AG04449 (cell line): ENCODE measurements at regions not wholly inside any gene's neighbourhood (a gene's known extent, or its start where the extent isn't known, plus 50 kb on each side); places are given as distances from the start of the nearest gene placed in this dataset.

Experiments used
- CTCF ChIA-PET: fragments of 350-600 bp; formaldehyde crosslinking; extraction: SDS; loops from one replicate; lab custom pipeline; 2021; ENCODE audit warnings: antibody characterized with exemption; lab: Yijun Ruan, JAX
- POLR2A ChIA-PET: fragments of 400-600, 350-600 bp; formaldehyde crosslinking; extraction: SDS; loops from one replicate; lab custom pipeline; 2020; ENCODE audit warnings: antibody characterized with exemption, inconsistent platforms; lab: Yijun Ruan, JAX
- DNase-seq: peaks from one replicate; pipeline ENCODE4 v3.0.0-alpha.2; 2010; ENCODE audit warnings: low read depth, low spot score
- H3K4me3 ChIP-seq: 2 replicates; pipeline ENCODE4 v1.5.1; 2011; ENCODE audit warnings: low read depth, mild to moderate bottlenecking, control low read depth, low read length
- TF ChIP-seq, protein P1 (sequence below): IDR thresholded peaks from one replicate; pipeline ENCODE4 v1.5.1; 2011; ENCODE audit warnings: mild to moderate bottlenecking, moderate library complexity, low read length, control low read depth, inconsistent platforms; ENCODE audit not compliant: insufficient read depth; ENCODE audit errors: missing control alignments

DNA sequence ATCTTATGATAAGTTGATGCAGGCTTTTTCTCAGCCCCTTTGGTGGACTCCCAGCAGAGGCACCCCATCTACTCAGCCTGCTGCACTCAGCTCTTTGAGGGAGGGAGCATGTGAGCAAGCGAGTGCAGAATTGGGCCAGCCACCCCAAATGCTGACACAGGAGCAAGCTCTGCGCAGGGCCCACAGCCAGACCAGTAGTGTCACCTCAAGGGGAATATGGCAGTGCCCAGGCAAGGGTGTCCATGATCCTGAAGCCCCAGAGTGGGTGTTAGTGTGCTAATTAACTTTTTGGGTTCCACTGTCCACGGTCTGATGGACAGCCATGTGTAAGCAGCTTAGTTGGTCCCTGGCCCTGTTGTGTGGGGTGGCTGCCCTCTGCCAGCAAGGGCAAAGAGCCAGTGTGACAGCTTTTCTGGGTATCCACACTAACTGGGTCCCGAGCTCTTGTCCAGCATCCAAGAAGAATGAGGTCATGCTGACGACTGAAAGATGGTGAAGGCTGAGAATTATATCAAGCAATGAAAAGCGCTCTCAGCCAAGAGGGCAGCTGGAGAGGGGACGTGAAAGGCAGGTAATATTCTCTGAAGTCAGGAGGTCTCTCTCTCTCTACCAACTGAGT, 898.3 kb upstream of the PCDH9 start:
- DNase-seq, result no peak
- ChIA-PET POLR2A (no interaction called here), CTCF (no interaction called here)
- TF ChIP-seq, protein P1, sequence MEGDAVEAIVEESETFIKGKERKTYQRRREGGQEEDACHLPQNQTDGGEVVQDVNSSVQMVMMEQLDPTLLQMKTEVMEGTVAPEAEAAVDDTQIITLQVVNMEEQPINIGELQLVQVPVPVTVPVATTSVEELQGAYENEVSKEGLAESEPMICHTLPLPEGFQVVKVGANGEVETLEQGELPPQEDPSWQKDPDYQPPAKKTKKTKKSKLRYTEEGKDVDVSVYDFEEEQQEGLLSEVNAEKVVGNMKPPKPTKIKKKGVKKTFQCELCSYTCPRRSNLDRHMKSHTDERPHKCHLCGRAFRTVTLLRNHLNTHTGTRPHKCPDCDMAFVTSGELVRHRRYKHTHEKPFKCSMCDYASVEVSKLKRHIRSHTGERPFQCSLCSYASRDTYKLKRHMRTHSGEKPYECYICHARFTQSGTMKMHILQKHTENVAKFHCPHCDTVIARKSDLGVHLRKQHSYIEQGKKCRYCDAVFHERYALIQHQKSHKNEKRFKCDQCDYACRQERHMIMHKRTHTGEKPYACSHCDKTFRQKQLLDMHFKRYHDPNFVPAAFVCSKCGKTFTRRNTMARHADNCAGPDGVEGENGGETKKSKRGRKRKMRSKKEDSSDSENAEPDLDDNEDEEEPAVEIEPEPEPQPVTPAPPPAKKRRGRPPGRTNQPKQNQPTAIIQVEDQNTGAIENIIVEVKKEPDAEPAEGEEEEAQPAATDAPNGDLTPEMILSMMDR, result no peak
- H3K4me3 ChIP-seq, result no peak overlapping the region

DNA sequence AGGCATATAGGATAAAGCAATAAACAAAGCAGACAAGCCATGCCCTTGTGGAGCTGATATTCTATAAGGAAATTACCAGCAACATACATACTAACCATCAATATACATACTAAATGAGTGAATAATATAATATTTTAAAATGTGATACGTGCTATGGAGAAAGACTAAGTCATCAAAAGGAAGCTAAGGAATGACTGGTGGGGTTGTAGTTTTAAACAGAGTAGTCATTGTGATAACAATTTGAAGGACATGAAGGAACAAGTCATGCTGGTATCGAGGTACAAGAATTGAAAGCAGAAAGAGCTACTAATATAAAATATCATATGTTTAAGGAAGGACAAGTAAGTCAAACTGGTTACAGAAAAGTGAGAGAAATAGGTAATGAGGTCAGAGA, 894.9 kb upstream of the PCDH9 start:
- TF ChIP-seq, protein P1, result no peak
- ChIA-PET POLR2A (no interaction called here), CTCF (no interaction called here)
- no peak for DNase-seq
- H3K4me3 ChIP-seq, result no peak overlapping the region

DNA sequence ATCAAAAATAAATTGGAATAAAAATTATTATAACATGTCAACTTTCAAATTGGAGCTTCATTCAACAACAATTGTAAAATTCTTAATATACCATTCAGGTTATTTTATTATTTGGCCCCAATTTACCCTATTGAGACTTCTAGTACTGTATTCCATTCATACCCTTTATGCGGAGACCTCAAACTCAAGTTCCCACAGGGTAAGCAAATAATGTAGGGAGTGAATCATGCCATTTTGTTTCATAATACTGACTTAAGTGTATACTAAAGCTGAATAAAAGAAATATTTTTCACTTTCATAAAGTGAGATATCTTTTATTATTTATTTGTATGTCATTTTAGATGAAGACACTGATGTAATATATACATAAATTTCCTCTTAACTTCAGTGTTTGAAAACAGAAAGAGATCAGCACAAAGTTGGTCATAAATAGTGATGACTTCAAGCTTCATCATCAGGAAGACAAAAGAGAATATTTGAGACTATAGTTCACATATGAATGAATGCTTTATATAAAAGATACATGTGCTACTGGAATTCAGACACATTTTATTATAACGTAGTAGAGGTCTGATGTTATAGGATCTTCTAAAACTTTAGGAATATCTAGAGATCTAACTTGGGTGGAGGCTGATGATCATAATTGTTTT, 894.4 kb upstream of the PCDH9 start:
- DNase-seq, result no peak

DNA sequence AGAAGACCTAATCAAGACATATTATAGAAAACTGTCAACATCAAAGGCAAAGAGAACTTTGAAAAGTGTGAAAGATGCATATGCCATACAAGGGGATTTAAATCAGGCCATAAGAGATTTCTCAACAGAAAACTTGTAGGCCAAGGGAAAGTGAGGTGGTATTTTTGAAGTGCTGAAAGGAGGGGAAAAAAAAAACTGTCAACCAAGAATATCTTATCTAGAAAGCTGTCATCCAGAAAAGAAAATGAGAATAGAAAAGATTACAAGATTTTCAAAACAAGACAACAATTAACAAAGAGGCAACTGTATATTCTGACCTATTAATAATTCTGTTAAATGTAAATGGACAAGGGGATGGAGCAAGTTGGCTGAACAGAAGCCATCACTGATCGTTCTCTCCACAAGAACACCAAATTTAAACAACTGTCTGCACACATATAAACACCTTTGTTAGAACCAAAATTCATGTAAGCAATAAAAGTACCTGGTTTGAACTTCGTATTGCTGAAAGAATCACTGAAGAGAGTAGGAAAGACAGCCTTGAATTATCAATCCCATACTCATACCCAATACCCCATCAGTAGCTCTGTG, 880.1 kb upstream of the PCDH9 start:
- no peak overlapping the region for H3K4me3 ChIP-seq
- DNase-seq, result no peak
- ChIA-PET POLR2A (no interaction called here), CTCF (no interaction called here)
- TF ChIP-seq, protein P1, result no peak

More for the DNA sequence above, 894.4 kb upstream of the PCDH9 start:
- CTCF ChIA-PET, result no interaction called here
- POLR2A ChIA-PET, result no interaction called here
- TF ChIP-seq, protein P1, result no peak
- no peak overlapping the region for H3K4me3 ChIP-seq

DNA sequence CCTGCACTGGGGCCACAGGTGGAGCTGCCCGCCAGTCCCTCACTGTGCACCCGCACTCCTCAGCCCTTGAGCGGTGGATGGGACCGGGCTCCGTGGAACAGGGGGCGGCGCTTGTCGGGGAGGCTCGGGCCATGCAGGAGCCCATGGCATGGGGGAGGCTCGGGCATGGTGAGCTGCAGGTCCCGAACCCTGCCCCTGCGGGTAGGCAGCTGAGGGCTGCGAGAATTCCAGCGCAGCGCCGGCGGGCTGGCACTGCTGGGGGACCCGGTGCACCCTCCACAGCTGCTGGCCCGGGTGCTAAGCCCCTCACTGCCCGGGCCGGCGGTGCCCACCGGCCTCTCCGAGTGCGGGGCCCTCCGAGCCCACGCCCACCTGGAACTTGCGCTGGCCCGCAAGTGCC, 877.5 kb upstream of the PCDH9 start:
- H3K4me3 ChIP-seq, result no peak overlapping the region
- CTCF ChIA-PET, result no interaction called here
- TF ChIP-seq, protein P1, result no peak
- no peak for DNase-seq
- POLR2A ChIA-PET, result no interaction called here

DNA sequence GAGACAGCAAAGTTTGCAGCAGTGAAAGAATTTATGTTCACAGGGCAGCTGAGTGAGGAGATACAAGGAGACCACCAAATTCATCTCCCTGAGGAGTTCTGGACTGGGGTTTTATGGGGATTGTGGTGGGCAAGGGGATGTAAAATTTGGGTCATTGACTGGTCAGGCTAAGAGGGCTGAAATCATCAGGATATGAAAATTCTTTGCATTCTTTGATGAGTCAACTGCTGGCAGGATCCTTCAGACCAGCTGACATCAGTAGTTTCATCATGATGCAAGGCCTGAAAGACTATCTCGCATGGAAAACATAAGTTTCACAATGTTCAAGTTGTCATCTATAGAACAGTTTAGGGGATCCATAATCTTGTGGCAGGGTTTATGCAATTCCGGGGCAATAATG, 869.5 kb upstream of the PCDH9 start:
- DNase-seq, result no peak
- TF ChIP-seq, protein P1, result no peak
- POLR2A ChIA-PET, result no interaction called here
- CTCF ChIA-PET, result no interaction called here
- H3K4me3 ChIP-seq, result no peak overlapping the region
